ENCODE measurements at regions not wholly inside any gene's neighbourhood (a gene's known extent, or its start where the extent isn't known, plus 50 kb on each side); places are given as distances from the start of the nearest gene placed in this dataset.

GRCh38 chr2:12819721-12820120, 103.0 kb downstream of the TRIB2 start:
- TF ChIP-seq JUN (IDR thresholded peaks at IDR 0.05; ENCODE audit: borderline replicate concordance, insufficient read depth, insufficient read length, low read depth) (no peak), POLR2A (IDR thresholded peaks at IDR 0.05; ENCODE audit: low read depth, low read length) (no peak), CTCF (IDR thresholded peaks at IDR 0.05; ENCODE audit: extremely low read depth in 1 of 2, insufficient read depth in 1 of 2, low read depth in 1 of 2, low read length in 2 of 2) (no peak)

Data from endothelial cell of umbilical vein (primary cell).